Osteocyte (in vitro differentiated cells): ENCODE measurements at regions not wholly inside any gene's neighbourhood (a gene's known extent, or its start where the extent isn't known, plus 50 kb on each side); places are given as distances from the start of the nearest gene placed in this dataset.
A peak's percentile ranks its signal among the peaks of the same experiment; 100 is the strongest.

Experiments used
- DNase-seq: peaks from one replicate; pipeline ENCODE4 v3.0.0; 2021; ENCODE audit warnings: mixed read lengths; ENCODE audit not compliant: unreplicated experiment; ENCODE audit errors: extremely low spot score
- H3K27ac Mint-ChIP-seq: one replicate; pipeline ENCODE4 v1.8.0; 2021; ENCODE audit warnings: mild to moderate bottlenecking, mixed read lengths; ENCODE audit not compliant: unreplicated experiment
- H3K27me3 Mint-ChIP-seq: one replicate; pipeline ENCODE4 v1.8.0; 2021; ENCODE audit warnings: mixed read lengths; ENCODE audit not compliant: unreplicated experiment
- H3K36me3 Mint-ChIP-seq: one replicate; pipeline ENCODE4 v1.8.0; 2021; ENCODE audit warnings: mixed read lengths; ENCODE audit not compliant: unreplicated experiment
- H3K4me1 Mint-ChIP-seq: one replicate; pipeline ENCODE4 v1.8.0; 2021; ENCODE audit warnings: mixed read lengths; ENCODE audit not compliant: unreplicated experiment
- H3K4me3 Mint-ChIP-seq: one replicate; pipeline ENCODE4 v1.8.0; 2021; ENCODE audit warnings: mild to moderate bottlenecking, moderate library complexity, mixed read lengths; ENCODE audit not compliant: unreplicated experiment
- H3K9me3 Mint-ChIP-seq: one replicate; pipeline ENCODE4 v1.8.0; 2021; ENCODE audit warnings: mixed read lengths; ENCODE audit not compliant: unreplicated experiment
- TF ChIP-seq, protein P1 (sequence below): fragments of 200-600 bp; sonication (generic); IDR thresholded peaks from 2 replicates; pipeline ENCODE4 v1.5.0; 2021; ENCODE audit warnings: antibody characterized with exemption, mild to moderate bottlenecking, moderate library complexity

DNA sequence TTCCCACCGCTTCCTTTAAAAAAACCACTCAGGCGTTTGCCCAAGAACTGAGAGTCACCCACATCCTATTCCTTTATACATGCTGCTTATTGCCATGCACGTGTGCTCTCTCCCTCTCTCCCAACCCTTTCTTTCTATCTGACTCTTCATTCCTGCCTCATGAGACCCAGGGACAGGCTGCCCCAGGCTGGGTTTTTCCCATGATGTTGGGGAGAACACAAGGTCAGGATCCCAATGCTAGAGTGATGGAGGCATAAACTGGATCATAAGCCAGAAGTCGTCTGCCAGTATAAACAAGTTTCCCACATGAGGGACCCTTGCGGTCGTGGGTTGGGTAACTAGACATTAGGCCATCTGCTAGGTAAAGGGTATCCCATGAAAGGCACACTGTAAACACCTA lies 64.9 kb downstream of the CD2 start:
- Mint-ChIP-seq H3K36me3 (no peaks in the 10 kb centered on the region), H3K4me1 (no peaks in the 10 kb centered on the region), H3K27ac (no peak overlapping the region), H3K9me3 (no peaks in the 10 kb centered on the region), H3K4me3 (no peak overlapping the region), H3K27me3 (no peaks in the 10 kb centered on the region)
- TF ChIP-seq, protein P1, sequence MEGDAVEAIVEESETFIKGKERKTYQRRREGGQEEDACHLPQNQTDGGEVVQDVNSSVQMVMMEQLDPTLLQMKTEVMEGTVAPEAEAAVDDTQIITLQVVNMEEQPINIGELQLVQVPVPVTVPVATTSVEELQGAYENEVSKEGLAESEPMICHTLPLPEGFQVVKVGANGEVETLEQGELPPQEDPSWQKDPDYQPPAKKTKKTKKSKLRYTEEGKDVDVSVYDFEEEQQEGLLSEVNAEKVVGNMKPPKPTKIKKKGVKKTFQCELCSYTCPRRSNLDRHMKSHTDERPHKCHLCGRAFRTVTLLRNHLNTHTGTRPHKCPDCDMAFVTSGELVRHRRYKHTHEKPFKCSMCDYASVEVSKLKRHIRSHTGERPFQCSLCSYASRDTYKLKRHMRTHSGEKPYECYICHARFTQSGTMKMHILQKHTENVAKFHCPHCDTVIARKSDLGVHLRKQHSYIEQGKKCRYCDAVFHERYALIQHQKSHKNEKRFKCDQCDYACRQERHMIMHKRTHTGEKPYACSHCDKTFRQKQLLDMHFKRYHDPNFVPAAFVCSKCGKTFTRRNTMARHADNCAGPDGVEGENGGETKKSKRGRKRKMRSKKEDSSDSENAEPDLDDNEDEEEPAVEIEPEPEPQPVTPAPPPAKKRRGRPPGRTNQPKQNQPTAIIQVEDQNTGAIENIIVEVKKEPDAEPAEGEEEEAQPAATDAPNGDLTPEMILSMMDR = no peak
- no peak for DNase-seq

DNA sequence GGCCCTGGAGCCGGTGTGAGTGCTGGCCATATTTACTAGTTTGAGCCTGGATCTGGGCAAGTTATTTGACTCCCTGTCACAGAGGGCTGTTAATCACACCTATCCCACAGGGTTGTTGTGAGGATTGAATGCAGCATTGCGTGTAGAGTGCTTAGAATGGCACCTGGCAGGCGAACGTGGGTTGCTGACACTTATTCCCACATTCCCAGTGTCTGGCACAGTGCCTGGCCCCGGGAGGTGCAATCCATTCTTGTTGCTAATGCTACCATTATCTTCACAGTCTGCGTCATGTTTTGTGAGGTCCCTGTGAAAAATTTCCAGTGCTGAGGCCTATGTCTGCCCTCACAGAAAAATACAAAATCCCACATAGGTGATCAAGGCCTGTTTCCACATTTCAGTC lies 66.1 kb downstream of the CD2 start:
- Mint-ChIP-seq H3K27ac (no peak overlapping the region), H3K9me3 (no peaks in the 10 kb centered on the region), H3K4me1 (peaks cover 6% of the 10 kb centered on the region), H3K27me3 (no peaks in the 10 kb centered on the region), H3K36me3 (no peaks in the 10 kb centered on the region), H3K4me3 (no peak overlapping the region)
- DNase-seq = no peak
- TF ChIP-seq, protein P1 = no peak

DNA sequence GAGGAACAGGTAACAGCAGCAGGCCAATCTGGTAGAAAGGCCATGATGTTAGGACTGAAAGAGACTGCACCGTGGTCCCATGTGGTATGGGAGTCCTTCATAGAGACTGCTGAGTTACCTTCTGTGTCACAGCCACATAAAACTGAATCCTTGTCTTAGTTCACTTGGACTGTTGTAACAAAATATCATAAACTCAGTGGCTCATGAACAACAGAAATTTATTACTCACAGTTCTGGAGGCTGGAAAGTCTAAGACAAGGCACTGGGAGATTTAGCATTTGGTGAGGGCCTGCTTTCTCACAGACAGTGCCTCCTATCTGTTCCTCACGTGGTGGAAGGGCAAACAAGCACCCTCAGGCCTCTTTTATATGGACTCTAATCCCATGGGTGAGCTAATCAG lies 67.5 kb downstream of the CD2 start:
- no peaks in the 10 kb centered on the region for H3K36me3 Mint-ChIP-seq
- H3K27me3 Mint-ChIP-seq = no peaks in the 10 kb centered on the region
- TF ChIP-seq, protein P1 = no peak
- H3K4me1 Mint-ChIP-seq = peaks cover 10% of the 10 kb centered on the region
- H3K4me3 Mint-ChIP-seq = no peak overlapping the region
- H3K9me3 Mint-ChIP-seq = no peaks in the 10 kb centered on the region
- DNase-seq = no peak
- H3K27ac Mint-ChIP-seq = no peak overlapping the region

DNA sequence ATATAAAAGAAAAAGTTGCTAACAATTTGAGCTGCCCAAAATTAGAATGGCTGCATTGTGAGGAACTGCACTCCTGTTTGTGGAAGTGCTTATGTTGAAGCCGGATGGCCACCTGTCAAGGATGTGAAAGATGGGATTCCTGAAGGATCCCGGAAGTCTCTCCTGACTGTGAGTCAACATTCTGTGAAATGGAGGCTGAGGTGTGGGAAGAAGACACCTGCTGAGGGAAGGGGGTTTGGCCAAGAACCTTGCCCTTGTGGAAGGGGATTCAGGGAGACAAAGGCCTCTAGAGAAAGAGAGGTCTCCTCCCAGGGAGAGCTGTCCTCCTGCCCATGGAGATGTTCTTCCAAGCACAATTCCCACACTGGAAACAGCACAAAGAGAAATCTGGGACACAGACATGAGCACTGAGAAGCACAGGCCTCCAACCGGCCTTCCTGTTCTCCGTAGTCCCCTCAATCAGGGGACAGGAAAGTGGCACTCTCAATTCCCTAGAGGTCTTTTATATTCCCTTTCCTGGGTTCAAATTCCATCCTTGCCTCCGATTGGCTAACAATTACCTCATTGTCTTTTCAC lies 70.5 kb downstream of the CD2 start:
- no peaks in the 10 kb centered on the region for H3K27me3 Mint-ChIP-seq
- H3K9me3 Mint-ChIP-seq = no peaks in the 10 kb centered on the region
- H3K4me3 Mint-ChIP-seq = no peak overlapping the region
- no peak overlapping the region for H3K27ac Mint-ChIP-seq
- H3K4me1 Mint-ChIP-seq = peaks cover 10% of the 10 kb centered on the region
- TF ChIP-seq, protein P1 = no peak
- no peak for DNase-seq
- H3K36me3 Mint-ChIP-seq = no peaks in the 10 kb centered on the region

DNA sequence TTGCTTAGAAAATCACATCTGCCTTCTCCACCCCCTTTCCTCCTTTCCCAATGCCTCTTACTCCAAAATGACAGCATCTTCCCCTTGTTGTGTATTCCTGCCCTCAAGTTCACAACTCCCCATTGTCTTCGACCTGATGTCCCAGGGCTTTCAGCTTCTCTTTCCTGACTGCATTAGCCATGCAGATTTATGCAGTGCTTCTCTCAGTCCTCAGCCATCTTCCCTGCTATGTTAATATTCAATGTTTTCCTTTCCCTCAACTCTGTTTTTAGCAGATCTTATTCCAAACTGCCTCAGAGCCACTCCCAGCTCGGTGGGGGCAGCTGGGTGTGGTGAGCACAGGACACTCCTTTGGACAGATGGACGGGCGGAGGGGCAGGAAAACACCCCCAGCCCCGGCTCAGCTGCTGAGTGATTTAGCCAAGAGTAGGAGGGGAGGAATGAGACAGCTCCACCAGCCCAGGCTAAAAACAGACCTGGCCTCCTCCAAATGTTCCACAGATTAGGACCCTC lies 71.0 kb downstream of the CD2 start:
- TF ChIP-seq, protein P1 = no peak
- H3K27ac Mint-ChIP-seq = peak overlapping the region; percentile 19
- no peak for DNase-seq
- H3K27me3 Mint-ChIP-seq = no peaks in the 10 kb centered on the region
- no peaks in the 10 kb centered on the region for H3K36me3 Mint-ChIP-seq
- H3K9me3 Mint-ChIP-seq = no peaks in the 10 kb centered on the region
- peaks cover 10% of the 10 kb centered on the region for H3K4me1 Mint-ChIP-seq
- H3K4me3 Mint-ChIP-seq = no peak overlapping the region
